H1 (cell line): ENCODE measurements at regions not wholly inside any gene's neighbourhood (a gene's known extent, or its start where the extent isn't known, plus 50 kb on each side); places are given as distances from the start of the nearest gene placed in this dataset.

ENCODE experiments used
- CBX5 ChIP-seq: fragments of 300-800, 300-1000 bp; sonication (generic); IDR thresholded peaks from 2 replicates; pipeline ENCODE4 v1.7.1; 2016; ENCODE audit warnings: antibody characterized with exemption, low read length, low read depth
- CTCF ChIP-seq, 3 experiments: IDR thresholded peaks; 1 replicate in 2 of 3; 2 replicates in 1 of 3; pipeline versions ENCODE4 v1.5.1 to v1.6.1; 2011; ENCODE audit warnings: low read length in 3 of 3, mild to moderate bottlenecking in 3 of 3, inconsistent platforms in 2 of 3, low read depth in 1 of 3, moderate library complexity in 1 of 3; ENCODE audit not compliant: insufficient read depth in 1 of 3; ENCODE audit errors: control extremely low read depth in 1 of 3
- GTF2F1 ChIP-seq: IDR thresholded peaks from 2 replicates; pipeline ENCODE4 v1.6.1; 2012; ENCODE audit warnings: low read depth, low read length, improper control_type of control experiment, borderline replicate concordance
- NRF1 ChIP-seq: IDR thresholded peaks from 2 replicates; pipeline ENCODE4 v1.6.1; 2011; ENCODE audit warnings: mild to moderate bottlenecking, low read depth, low read length, improper control_type of control experiment
- POLR2A ChIP-seq, 2 experiments: IDR thresholded peaks; 1 replicate in 1 of 2; 2 replicates in 1 of 2; pipeline ENCODE4 v1.6.1; 2011; ENCODE audit warnings: low read depth in 2 of 2, low read length in 2 of 2, mild to moderate bottlenecking in 2 of 2; ENCODE audit errors: control extremely low read depth in 1 of 2
- TAF7 ChIP-seq: optimal IDR thresholded peaks from 2 replicates; pipeline ENCODE3; 2011; ENCODE audit warnings: low read depth, mild to moderate bottlenecking, inconsistent platforms, low read length, moderate library complexity, borderline replicate concordance
- USF2 ChIP-seq: IDR thresholded peaks from 2 replicates; pipeline ENCODE4 v1.6.1; 2011; ENCODE audit warnings: low read length, improper control_type of control experiment

GRCh38 chr18:65422544-65423136, 328.2 kb upstream of the CDH7 start:
- TF ChIP-seq CBX5, result no peak
- TF ChIP-seq POLR2A (IDR thresholded peaks at IDR 0.05; ENCODE audit: control extremely low read depth in 1 of 2, low read depth in 2 of 2, low read length in 2 of 2), result no peak
- no peak for TF ChIP-seq NRF1
- no peak for TF ChIP-seq CTCF (IDR thresholded peaks at IDR 0.05; ENCODE audit: control extremely low read depth in 1 of 3, insufficient read depth in 1 of 3, low read depth in 1 of 3, low read length in 3 of 3)
- TF ChIP-seq GTF2F1, result no peak
- no peak for TF ChIP-seq USF2
- TF ChIP-seq TAF7, result no peak
